ENCODE measurements at regions not wholly inside any gene's neighbourhood (a gene's known extent, or its start where the extent isn't known, plus 50 kb on each side); places are given as distances from the start of the nearest gene placed in this dataset.

DNA sequence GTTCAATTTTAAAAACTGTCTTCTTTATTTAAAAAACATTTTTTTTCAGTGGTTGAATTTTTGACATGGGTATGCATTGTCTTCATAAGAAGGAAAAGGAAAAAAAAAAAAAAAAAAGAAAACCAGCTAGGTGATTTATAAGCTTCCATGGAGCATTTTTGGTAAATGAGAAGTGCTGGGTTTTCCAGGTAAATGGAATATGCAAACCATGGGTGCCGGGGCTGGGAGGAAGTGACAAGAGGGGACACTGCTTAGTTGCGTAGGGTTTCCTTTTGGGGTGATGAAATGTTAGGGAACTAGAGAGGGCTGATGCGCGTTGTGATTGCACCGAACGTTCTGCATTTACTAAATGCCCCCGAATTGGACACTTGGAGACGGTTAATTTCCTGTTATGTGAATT is 217.4 kb upstream of the FOXF1 start:
- H3K4me1 Mint-ChIP-seq (ENCODE audit: low read depth) = no peaks in the 10 kb centered on the region
- H3K27ac Mint-ChIP-seq = no peak overlapping the region
- POLR2A ChIA-PET = no interaction called here
- CTCF ChIA-PET = no interaction called here
- no peaks in the 10 kb centered on the region for H3K9me3 Mint-ChIP-seq
- peaks cover 65% of the 10 kb centered on the region for H3K27me3 Mint-ChIP-seq
- intact Hi-C loops (cut with micrococcal nuclease) = no loop called here
- no peaks in the 10 kb centered on the region for H3K36me3 Mint-ChIP-seq
- DNase-seq = no peak
- H3K4me3 Mint-ChIP-seq = no peak overlapping the region

DNA sequence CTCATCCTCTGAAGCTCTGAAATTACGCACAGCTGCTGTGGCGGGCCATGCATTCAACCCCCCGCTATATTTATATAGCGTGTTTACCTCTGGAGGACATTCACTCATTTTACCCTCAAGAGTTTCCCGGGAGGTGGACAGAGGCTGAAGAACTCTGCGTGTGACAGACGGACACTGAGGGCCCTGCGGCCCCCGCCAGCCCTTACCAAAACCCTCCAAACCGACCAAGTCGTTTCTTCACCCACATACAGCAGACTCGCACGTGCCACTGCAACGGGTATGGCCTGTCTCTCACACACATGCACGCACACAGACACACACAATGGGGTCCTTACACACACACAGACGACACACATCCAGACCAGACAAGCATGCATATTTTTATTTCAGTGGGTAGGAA is 216.4 kb upstream of the FOXF1 start:
- ChIA-PET CTCF (no interaction called here), POLR2A (no interaction called here)
- intact Hi-C loops (cut with micrococcal nuclease) = no loop called here

DNA sequence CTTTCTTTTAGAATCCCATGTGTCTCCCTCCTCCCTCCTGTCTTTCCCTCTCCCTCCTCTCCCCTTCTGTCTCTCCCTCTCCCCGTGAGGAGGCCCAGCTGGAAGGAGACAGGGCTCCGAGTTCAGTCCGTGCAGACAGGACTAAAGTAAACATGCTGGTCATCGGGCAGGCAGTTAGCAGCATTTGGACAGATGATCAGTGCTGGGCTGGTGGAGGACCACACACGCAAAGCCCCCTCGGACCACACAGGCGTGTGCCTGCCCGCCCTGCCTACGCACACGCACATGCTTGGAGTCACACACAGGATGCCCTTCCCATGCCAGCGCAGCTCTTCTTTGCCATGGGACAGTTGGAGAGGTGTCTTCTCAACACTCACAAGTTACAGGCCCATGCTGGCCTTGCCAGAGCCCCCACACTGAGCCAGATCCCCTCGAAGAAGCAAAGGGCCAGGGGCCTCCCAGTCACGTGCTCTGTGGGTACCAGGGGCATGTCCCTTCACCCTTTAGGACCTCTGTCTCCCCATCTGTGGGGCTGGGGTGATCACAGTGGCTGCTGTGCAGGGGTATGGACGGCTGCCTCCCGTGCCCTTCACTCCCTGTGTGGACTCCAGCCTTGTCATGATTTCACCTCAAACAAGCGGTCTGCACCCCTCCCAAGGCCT is 215.7 kb upstream of the FOXF1 start:
- H3K36me3 Mint-ChIP-seq = no peaks in the 10 kb centered on the region
- no peaks in the 10 kb centered on the region for H3K9me3 Mint-ChIP-seq
- DNase-seq = no peak
- peaks cover 62% of the 10 kb centered on the region for H3K27me3 Mint-ChIP-seq
- CTCF ChIA-PET = no interaction called here
- no peak overlapping the region for H3K4me3 Mint-ChIP-seq
- POLR2A ChIA-PET = no interaction called here
- H3K27ac Mint-ChIP-seq = no peak overlapping the region
- intact Hi-C loops (cut with micrococcal nuclease) = no loop called here
- H3K4me1 Mint-ChIP-seq (ENCODE audit: low read depth) = no peaks in the 10 kb centered on the region

More for the DNA sequence above, 216.4 kb upstream of the FOXF1 start:
- H3K9me3 Mint-ChIP-seq = no peaks in the 10 kb centered on the region
- H3K4me3 Mint-ChIP-seq = no peak overlapping the region
- H3K27me3 Mint-ChIP-seq = peaks cover 65% of the 10 kb centered on the region
- no peaks in the 10 kb centered on the region for H3K4me1 Mint-ChIP-seq (ENCODE audit: low read depth)
- no peak for DNase-seq
- H3K27ac Mint-ChIP-seq = no peak overlapping the region
- H3K36me3 Mint-ChIP-seq = no peaks in the 10 kb centered on the region

DNA sequence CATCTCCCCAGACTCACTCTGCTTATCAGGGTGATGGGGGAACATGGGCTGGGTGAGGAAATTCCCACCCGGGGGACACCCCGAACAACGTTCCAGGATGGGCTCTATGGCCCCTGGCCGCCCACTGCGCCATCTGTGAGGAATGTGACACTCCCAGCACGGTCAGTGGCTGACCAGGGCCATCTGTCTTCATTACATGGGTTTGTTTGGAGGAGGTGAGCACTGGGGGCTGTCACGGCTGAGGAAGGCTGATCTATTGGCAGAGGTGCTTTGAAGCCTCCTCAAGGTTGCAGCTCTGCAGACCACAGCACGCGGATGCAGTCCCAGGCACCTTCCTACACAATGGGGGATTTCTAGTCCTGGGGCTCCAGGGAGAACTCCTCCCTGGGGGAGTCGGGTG is 214.1 kb upstream of the FOXF1 start:
- intact Hi-C loops (cut with micrococcal nuclease) = no loop called here
- H3K9me3 Mint-ChIP-seq = no peaks in the 10 kb centered on the region
- no peak for DNase-seq
- no peak overlapping the region for H3K4me3 Mint-ChIP-seq
- no peaks in the 10 kb centered on the region for H3K36me3 Mint-ChIP-seq
- no peak overlapping the region for H3K27ac Mint-ChIP-seq
- CTCF ChIA-PET = no interaction called here
- POLR2A ChIA-PET = no interaction called here
- peaks cover 61% of the 10 kb centered on the region for H3K27me3 Mint-ChIP-seq
- no peaks in the 10 kb centered on the region for H3K4me1 Mint-ChIP-seq (ENCODE audit: low read depth)

DNA sequence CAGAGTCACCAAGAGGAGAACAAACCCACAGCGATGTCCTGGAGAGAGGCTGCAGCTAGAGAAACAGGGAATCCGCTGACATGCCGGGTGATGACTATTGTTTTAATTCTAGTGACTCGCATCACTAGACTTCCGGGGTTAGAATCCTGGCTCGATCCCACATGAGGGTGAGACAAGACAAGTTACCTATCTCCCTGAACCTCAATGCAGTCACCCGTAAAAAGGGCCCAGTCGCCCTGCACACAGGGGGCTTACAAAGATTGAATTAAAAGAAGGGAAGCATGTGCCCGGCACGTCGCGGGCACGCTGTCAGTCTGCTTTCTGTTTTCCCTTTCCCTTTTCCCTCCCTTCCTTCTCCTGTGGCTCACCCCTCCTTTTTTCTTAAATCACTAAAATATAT is 212.9 kb upstream of the FOXF1 start:
- ChIA-PET CTCF (no interaction called here), POLR2A (no interaction called here)
- intact Hi-C loops (cut with micrococcal nuclease) = no loop called here
- no peak for DNase-seq
- Mint-ChIP-seq H3K36me3 (no peaks in the 10 kb centered on the region), H3K4me1 (ENCODE audit: low read depth) (no peaks in the 10 kb centered on the region), H3K4me3 (no peak overlapping the region), H3K27me3 (peaks cover 59% of the 10 kb centered on the region), H3K27ac (no peak overlapping the region), H3K9me3 (no peaks in the 10 kb centered on the region)

DNA sequence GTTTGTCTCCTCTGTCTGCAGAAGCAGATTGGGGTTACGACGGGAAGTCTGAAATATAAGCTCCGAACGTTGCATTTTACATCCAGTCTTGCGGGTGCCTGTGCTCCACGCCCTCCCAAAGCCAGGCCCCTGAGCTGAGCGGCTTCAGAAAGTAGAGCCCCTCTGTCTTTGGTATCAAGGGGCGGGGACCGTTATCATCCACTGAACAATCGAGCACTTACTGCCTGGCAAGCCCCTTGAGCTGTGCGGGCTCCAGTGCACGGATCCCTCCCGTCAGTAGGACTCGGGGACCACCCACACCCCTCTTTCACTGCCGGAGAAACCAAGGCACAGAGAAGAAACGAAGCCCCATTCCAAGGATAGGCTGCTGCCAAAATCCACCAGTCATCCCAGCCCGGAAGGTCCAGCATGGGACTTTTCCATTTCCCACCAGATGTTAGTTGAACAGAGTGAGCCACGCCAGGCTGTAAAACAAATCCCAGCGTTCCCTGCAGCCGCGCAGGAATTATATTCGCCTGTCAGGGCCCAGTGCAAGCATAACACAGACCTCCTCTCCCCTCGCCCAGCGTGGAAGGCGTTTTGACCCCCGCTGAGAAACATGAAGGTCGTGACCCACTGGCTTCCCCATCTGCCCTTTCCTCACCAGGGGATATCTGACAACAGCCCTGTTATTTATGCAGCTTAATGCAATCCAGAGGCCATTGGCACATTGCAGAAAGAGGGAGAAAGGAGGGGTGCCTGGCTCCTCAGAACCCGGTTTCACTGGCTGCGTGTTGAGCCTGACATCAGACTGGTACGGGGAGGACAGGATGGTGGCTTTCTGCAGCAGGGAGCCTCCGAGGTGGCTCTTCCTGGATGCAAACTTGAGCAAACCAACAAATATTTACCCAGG is 212.2 kb upstream of the FOXF1 start:
- ChIA-PET POLR2A (no interaction called here), CTCF (no interaction called here)
- H3K4me3 Mint-ChIP-seq = no peak overlapping the region
- H3K9me3 Mint-ChIP-seq = no peaks in the 10 kb centered on the region
- no peak for DNase-seq
- peaks cover 56% of the 10 kb centered on the region for H3K27me3 Mint-ChIP-seq
- H3K36me3 Mint-ChIP-seq = no peaks in the 10 kb centered on the region
- intact Hi-C loops (cut with micrococcal nuclease) = no loop called here
- no peaks in the 10 kb centered on the region for H3K4me1 Mint-ChIP-seq (ENCODE audit: low read depth)
- H3K27ac Mint-ChIP-seq = no peak overlapping the region

DNA sequence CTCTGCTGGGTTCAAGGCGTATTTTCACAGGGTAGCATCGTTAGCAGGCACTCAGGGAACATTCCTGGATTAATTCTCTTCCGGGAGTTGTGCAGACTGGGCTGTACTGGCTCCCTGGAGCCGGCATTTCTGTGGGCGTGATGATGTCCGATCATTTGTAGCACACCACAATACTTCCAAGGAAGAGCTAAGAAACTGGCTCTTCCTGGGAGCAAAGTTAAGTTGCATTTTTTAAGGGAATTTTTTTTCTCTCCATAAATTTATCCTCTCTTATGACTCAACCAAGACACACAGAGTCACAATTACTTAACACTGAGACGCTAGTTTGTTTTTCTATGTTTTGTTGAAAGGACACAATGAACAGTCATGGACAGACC is 211.6 kb upstream of the FOXF1 start:
- Mint-ChIP-seq H3K27me3 (peaks cover 54% of the 10 kb centered on the region), H3K36me3 (no peaks in the 10 kb centered on the region), H3K9me3 (no peaks in the 10 kb centered on the region), H3K4me1 (ENCODE audit: low read depth) (no peaks in the 10 kb centered on the region), H3K4me3 (no peak overlapping the region), H3K27ac (no peak overlapping the region)
- DNase-seq = no peak
- ChIA-PET CTCF (no interaction called here), POLR2A (no interaction called here)
- intact Hi-C loops (cut with micrococcal nuclease) = no loop called here

DNA sequence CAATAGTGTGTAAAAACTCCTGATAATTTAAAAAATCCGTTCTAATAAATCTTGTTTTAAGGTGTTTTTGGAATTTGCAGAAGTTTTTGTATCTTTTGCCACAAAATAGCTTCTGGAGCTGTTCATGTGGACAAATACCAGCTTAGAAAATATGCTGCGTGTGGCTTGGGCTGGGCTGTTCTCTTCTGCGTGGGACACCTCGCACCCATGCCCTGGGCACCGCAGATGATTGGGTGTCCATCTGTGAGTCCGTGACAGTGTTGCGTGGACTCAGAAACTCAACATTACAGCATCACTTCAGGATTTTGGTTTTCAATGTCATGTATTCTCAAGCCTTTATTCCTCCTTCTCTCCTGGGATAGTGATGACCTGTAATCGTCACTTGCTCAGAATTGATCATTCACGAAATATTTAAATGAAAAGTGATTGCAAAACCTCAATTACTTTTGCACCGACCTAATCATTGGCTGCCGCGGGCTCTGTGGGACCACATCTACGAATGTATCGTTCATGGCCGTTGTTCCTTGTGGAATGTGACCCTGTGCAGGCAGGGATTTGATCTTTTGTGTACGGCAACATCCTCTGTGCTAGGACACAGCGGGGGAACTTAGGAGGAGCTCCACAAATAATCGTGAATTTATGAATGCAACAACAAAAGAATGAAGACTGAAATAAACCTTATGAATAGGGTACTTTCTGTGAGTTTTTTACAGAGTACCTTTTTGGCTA is 210.3 kb upstream of the FOXF1 start:
- Mint-ChIP-seq H3K4me1 (ENCODE audit: low read depth) (no peaks in the 10 kb centered on the region), H3K36me3 (no peaks in the 10 kb centered on the region), H3K27ac (no peak overlapping the region), H3K27me3 (peaks cover 52% of the 10 kb centered on the region), H3K4me3 (no peak overlapping the region), H3K9me3 (no peaks in the 10 kb centered on the region)
- DNase-seq = no peak
- intact Hi-C loops (cut with micrococcal nuclease) = no loop called here
- CTCF ChIA-PET = no interaction called here
- POLR2A ChIA-PET = no interaction called here

DNA sequence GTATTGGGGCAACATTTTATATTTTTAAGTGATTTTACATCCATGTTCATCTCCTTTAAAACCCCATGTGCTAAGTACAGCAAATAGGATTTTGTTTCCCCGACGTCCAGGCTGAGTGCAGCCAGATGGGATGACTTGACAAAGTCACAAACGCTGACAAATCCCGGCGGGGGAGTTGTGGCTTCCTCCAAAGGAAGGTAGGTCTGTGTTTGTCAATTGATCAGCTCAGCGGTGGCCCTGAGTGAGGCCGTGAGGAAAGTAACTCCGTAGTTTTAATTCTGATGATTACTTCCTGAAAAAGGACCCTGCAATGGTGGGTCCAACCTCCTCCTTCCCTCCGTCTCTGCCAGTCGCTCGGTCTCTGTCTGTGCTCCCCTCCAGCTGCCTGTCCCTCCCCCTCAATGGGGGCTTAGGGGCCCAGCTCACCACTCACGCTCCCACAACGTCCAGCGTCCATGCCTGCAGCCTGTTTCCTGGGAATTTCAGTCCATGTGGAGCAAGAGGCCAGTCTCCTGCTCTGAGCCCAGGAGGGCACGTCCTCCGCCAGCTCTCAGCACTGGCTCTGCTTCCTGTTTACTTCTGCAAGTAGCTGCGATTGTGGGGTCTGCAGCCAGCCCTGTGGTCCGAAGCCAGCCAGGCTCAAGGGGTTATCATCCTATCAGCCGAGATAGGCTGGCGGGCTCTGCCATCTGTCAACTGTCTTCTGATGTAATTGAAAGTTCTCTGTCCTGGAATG is 209.4 kb upstream of the FOXF1 start:
- Mint-ChIP-seq H3K4me3 (no peak overlapping the region), H3K9me3 (no peaks in the 10 kb centered on the region), H3K36me3 (no peaks in the 10 kb centered on the region), H3K27me3 (peaks cover 48% of the 10 kb centered on the region), H3K27ac (no peak overlapping the region), H3K4me1 (ENCODE audit: low read depth) (no peaks in the 10 kb centered on the region)
- DNase-seq = no peak
- ChIA-PET POLR2A (no interaction called here), CTCF (interaction anchor here (0.7 kb wide), 1 partner anchor 55 kb away, joined by 3 read pairs; no protein-coding TSS in a partner anchor)
- intact Hi-C loops (cut with micrococcal nuclease) = no loop called here

DNA sequence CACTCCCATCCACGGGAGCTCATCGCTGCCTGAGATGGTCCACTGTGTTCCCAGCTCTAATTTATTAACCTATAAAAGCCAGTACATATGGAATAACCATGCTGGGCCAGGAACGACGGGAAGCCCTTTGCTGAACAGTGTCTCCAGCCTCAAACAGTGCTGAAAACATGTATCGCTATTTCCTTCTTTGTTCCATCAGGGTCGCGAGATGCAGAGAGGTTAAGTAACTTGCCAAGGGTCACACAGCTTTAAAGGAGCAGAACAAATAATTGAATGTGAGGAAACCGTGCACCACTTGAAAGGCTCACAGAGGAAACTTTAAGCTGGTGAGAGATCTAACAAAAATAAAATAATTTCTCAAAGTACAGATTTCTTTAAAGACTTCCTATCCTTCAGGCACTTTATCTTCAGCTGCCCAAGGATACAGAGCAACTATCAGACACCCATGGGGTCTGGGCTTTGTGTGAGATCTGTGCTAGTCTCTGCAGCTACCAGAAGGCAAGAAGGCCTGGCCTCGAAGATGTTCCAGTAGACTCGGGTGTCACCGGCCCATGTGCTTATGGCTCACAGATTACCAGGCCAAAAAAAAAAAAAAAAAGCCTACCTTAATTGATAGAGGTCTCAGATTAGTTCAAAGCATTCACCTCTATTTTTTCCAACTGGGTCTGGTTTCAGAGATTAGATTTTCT is 207.8 kb upstream of the FOXF1 start:
- H3K4me3 Mint-ChIP-seq = no peak overlapping the region
- H3K27me3 Mint-ChIP-seq = peaks cover 36% of the 10 kb centered on the region
- H3K36me3 Mint-ChIP-seq = no peaks in the 10 kb centered on the region
- POLR2A ChIA-PET = no interaction called here
- intact Hi-C loops (cut with micrococcal nuclease) = no loop called here
- no peaks in the 10 kb centered on the region for H3K9me3 Mint-ChIP-seq
- CTCF ChIA-PET = no interaction called here
- DNase-seq = no peak
- H3K27ac Mint-ChIP-seq = no peak overlapping the region
- no peaks in the 10 kb centered on the region for H3K4me1 Mint-ChIP-seq (ENCODE audit: low read depth)

DNA sequence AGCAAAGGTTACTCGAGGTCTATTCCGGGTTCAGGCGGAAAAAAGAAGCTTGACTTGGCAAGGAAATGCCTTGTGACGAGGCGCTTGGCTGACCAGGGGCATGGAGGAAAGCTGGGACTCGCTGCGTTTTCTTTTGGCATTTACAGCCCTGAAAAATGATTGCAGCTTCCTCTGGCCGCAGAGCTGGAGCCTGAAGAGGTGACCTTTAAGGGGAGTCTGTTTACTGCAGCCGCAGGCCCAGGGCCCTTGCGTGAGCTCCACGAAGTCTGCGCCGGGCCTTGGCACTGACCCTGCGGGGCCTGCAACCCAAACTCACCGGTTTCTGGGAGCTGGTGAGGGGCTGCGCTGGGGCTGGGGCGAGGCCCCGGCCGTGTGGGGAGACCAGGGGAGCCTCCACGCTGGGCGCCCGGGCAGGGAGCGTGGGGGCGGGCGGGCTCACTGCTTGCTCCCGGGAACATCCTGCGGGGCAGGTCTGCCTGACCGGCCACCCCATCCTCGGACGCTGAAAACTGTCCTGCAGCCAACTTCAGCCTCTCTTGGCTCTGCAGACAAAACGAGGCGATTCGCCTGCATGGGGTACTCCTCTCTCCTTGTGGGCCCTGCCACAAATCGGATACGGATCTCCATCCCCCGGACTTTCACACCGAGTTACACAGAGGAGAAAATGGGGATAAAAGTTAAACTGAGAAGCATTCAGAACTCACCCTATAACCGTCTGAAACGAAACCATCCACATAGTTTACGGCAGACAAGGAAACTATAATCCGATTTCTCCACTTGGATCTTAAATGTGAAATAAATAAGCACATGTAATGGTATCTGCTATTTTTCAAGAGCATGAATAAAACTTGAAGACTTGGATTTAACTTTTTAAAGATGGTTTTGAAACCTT is 206.3 kb upstream of the FOXF1 start:
- Mint-ChIP-seq H3K27me3 (peaks cover 22% of the 10 kb centered on the region), H3K27ac (no peak overlapping the region), H3K36me3 (no peaks in the 10 kb centered on the region), H3K4me3 (no peak overlapping the region), H3K4me1 (ENCODE audit: low read depth) (no peaks in the 10 kb centered on the region), H3K9me3 (no peaks in the 10 kb centered on the region)
- no peak for DNase-seq
- ChIA-PET POLR2A (no interaction called here), CTCF (no interaction called here)
- intact Hi-C loops (cut with micrococcal nuclease) = no loop called here
